ENCODE measurements at regions not wholly inside any gene's neighbourhood (a gene's known extent, or its start where the extent isn't known, plus 50 kb on each side); places are given as distances from the start of the nearest gene placed in this dataset.

GRCh38 chr16:50475170-50475569, 73.0 kb upstream of the NKD1 start:
- peaks cover 28% of the 10 kb centered on the region for H3K27me3 ChIP-seq
- H3K36me3 ChIP-seq, result no peaks in the 10 kb centered on the region
- no peaks in the 10 kb centered on the region for H3K4me1 ChIP-seq (ENCODE audit: control insufficient read depth in 1 of 2, insufficient read depth in 1 of 2, low read depth in 1 of 2, low read length in 1 of 2)
- TF ChIP-seq CTCF (IDR thresholded peaks at IDR 0.05), result no peak
- H3K4me3 ChIP-seq (ENCODE audit: low read depth in 1 of 2, low read length in 1 of 2), result no peak overlapping the region
- H3K9me3 ChIP-seq, result no peaks in the 10 kb centered on the region
- no peak overlapping the region for H3K27ac ChIP-seq

- H3K27ac ChIP-seq, result no peak overlapping the region
- TF ChIP-seq CTCF (IDR thresholded peaks at IDR 0.05), result no peak
- no peaks in the 10 kb centered on the region for H3K36me3 ChIP-seq
- no peaks in the 10 kb centered on the region for H3K9me3 ChIP-seq
- H3K27me3 ChIP-seq, result peaks cover 36% of the 10 kb centered on the region
- no peaks in the 10 kb centered on the region for H3K4me1 ChIP-seq (ENCODE audit: control insufficient read depth in 1 of 2, insufficient read depth in 1 of 2, low read depth in 1 of 2, low read length in 1 of 2)
- no peak overlapping the region for H3K4me3 ChIP-seq (ENCODE audit: low read depth in 1 of 2, low read length in 1 of 2)
These were observed 74.1 kb upstream of the NKD1 start for GRCh38 chr16:50474138-50474537.

DNA sequence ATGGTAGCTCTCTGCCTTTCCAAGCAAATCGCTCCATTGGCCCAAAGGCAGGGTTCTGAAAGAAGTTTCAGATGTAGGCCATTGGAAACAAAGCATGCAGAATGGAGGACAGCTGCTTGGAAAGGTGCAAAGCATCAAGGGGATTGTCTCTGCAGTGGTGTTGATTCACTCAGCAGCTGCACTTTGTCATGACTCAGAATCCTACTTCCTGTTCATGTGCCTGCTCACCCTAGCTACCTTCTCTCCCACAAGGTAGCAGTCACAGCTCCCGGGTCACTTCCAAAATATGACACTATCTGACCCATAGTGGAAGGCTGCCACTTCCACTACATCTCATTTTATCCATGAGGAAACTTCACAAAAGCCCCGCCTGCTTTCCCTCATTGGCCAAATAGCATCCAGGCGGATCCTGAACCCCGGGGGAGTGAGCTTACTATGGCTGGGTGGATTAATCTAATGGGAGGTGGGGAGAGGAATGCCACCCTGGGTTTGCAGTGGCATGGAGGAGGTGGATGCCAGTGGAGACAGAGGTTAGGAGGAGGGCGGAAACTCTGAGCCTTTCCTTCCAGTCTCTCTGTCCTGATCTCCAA, 74.7 kb upstream of the NKD1 start:
- Histone ChIP-seq H3K27me3 (peaks cover 36% of the 10 kb centered on the region), H3K4me3 (ENCODE audit: low read depth in 1 of 2, low read length in 1 of 2) (no peak overlapping the region), H3K36me3 (no peaks in the 10 kb centered on the region), H3K4me1 (ENCODE audit: control insufficient read depth in 1 of 2, insufficient read depth in 1 of 2, low read depth in 1 of 2, low read length in 1 of 2) (no peaks in the 10 kb centered on the region), H3K27ac (no peak overlapping the region), H3K9me3 (no peaks in the 10 kb centered on the region)
- TF ChIP-seq CTCF (IDR thresholded peaks at IDR 0.05), result no peak

- TF ChIP-seq CTCF (IDR thresholded peaks at IDR 0.05), result no peak
- Histone ChIP-seq H3K36me3 (no peaks in the 10 kb centered on the region), H3K27ac (no peak overlapping the region), H3K4me1 (ENCODE audit: control insufficient read depth in 1 of 2, insufficient read depth in 1 of 2, low read depth in 1 of 2, low read length in 1 of 2) (no peaks in the 10 kb centered on the region), H3K4me3 (ENCODE audit: low read depth in 1 of 2, low read length in 1 of 2) (no peak overlapping the region), H3K9me3 (no peaks in the 10 kb centered on the region), H3K27me3 (peaks cover 38% of the 10 kb centered on the region)
These were observed 75.7 kb upstream of the NKD1 start for GRCh38 chr16:50472472-50472871.

DNA sequence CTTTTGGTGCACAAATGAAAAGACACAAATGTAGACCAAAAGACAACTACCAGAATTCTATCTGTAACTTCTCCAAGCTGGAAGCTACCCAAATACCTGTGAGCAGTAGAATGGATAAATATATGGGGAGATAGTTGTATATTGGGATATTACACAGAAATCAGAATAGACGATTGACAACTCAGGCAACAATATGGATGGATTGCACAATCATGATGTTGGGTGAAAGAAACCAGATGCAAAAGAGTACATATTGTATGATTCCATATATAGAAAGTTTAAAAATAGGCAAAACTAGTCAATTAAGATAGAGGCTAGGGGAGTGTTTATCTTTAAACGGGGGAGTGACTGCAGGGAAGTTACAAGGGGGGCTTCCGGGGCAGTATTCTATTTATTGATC, 77.5 kb upstream of the NKD1 start:
- H3K27ac ChIP-seq, result no peak overlapping the region
- peaks cover 54% of the 10 kb centered on the region for H3K27me3 ChIP-seq
- TF ChIP-seq CTCF (IDR thresholded peaks at IDR 0.05), result no peak
- no peaks in the 10 kb centered on the region for H3K36me3 ChIP-seq
- H3K4me3 ChIP-seq (ENCODE audit: low read depth in 1 of 2, low read length in 1 of 2), result no peak overlapping the region
- no peaks in the 10 kb centered on the region for H3K9me3 ChIP-seq
- no peaks in the 10 kb centered on the region for H3K4me1 ChIP-seq (ENCODE audit: control insufficient read depth in 1 of 2, insufficient read depth in 1 of 2, low read depth in 1 of 2, low read length in 1 of 2)
